C4-2B (cell line): ENCODE measurements at regions not wholly inside any gene's neighbourhood (a gene's known extent, or its start where the extent isn't known, plus 50 kb on each side); places are given as distances from the start of the nearest gene placed in this dataset.

ENCODE experiments used
- ZFX ChIP-seq: fragments of 450-650 bp; IDR thresholded peaks from 2 replicates; pipeline ENCODE4 v1.6.1; 2017
- TF ChIP-seq, protein P1 (sequence below): fragments of 450-650 bp; conservative IDR thresholded peaks from 2 replicates; pipeline ENCODE4 v1.5.1; 2017; ENCODE audit warnings: mild to moderate bottlenecking

DNA sequence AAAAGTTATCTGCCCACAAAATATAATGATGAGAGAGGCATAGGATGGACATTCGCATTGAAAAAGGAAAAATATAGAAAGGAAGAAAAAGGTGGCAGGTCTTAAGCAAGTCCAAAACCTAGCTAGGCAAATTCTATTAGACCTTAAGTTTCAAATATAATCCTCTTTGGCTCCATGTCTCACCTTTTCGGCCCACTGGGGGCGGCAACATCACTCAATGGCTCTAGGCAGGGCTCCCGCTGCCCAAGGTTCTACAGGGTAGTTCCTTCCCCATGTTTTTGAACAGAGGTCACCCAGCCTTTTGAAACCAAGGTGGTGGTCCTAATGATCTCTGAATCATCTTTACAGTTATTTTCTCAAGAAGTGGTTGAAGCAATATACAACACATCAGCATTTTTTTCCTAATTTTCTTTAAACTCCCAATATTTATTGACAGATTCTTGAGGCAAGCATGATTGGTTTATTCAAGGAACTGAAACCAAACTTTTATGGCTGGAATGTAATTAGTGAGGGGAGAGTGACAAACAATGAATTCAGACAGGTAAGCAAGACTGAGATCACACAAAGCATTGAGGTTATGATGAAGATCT, 309.4 kb downstream of the ANTXR2 start:
- TF ChIP-seq, protein P1, sequence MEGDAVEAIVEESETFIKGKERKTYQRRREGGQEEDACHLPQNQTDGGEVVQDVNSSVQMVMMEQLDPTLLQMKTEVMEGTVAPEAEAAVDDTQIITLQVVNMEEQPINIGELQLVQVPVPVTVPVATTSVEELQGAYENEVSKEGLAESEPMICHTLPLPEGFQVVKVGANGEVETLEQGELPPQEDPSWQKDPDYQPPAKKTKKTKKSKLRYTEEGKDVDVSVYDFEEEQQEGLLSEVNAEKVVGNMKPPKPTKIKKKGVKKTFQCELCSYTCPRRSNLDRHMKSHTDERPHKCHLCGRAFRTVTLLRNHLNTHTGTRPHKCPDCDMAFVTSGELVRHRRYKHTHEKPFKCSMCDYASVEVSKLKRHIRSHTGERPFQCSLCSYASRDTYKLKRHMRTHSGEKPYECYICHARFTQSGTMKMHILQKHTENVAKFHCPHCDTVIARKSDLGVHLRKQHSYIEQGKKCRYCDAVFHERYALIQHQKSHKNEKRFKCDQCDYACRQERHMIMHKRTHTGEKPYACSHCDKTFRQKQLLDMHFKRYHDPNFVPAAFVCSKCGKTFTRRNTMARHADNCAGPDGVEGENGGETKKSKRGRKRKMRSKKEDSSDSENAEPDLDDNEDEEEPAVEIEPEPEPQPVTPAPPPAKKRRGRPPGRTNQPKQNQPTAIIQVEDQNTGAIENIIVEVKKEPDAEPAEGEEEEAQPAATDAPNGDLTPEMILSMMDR, result no peak; the same call in 1 of the 2 replicates
- no peak for TF ChIP-seq ZFX
